Upper lobe of left lung (tissue), 6 donors: ENCODE measurements at regions not wholly inside any gene's neighbourhood (a gene's known extent, or its start where the extent isn't known, plus 50 kb on each side); places are given as distances from the start of the nearest gene placed in this dataset.

Experiments used
- ATAC-seq, 2 donors: fragments of 200-7000 bp; cut with Tn5 transposase; one replicate each; pipeline ENCODE4 v1.9.1; 2022; ENCODE audit warnings: mild to moderate bottlenecking in 2 of 2, moderate library complexity in 2 of 2; ENCODE audit not compliant: low FRiP score in 2 of 2
- DNase-seq, 2 donors: peaks; one replicate each; pipeline ENCODE4 v3.0.0-alpha.2; 2019 to 2020
- H3K27ac ChIP-seq, 4 donors: fragments of 200-600 bp; sonication (generic); one replicate each; pipeline ENCODE4 v1.5.1; 2016 to 2019
- H3K27me3 ChIP-seq, 4 donors: fragments of 200-600 bp; sonication (generic); one replicate each; pipeline ENCODE4 v1.5.1; 2017 to 2019
- H3K36me3 ChIP-seq, 4 donors: fragments of 200-600 bp; sonication (generic); one replicate each; pipeline ENCODE4 v1.5.1; 2016 to 2019
- H3K4me1 ChIP-seq, 4 donors: fragments of 200-600 bp; sonication (generic); one replicate each; pipeline ENCODE4 v1.5.1; 2018 to 2019
- H3K4me3 ChIP-seq, 4 donors: fragments of 200-600 bp; sonication (generic); one replicate each; pipeline ENCODE4 v1.5.1; 2017 to 2019; ENCODE audit warnings: mild to moderate bottlenecking in 2 of 4, moderate library complexity in 1 of 4
- H3K9me3 ChIP-seq, 4 donors: fragments of 200-600 bp; sonication (generic); one replicate each; pipeline ENCODE4 v1.5.1; 2018 to 2019
- CTCF ChIP-seq, 6 experiments: fragments of 450-650 bp in 4 of 6; fragments of 200-600 bp in 2 of 6; sonication (generic) in 2 of 6; IDR thresholded peaks; one replicate each; pipeline ENCODE4 v1.5.1; 2016 to 2019; ENCODE audit warnings: antibody characterized with exemption in 6 of 6
- EP300 ChIP-seq, 4 donors: sonication (generic); formaldehyde crosslinking; IDR thresholded peaks; one replicate each; pipeline ENCODE4 v1.5.1; 2017; ENCODE audit warnings: antibody characterized with exemption in 4 of 4, control low read depth in 2 of 4
- POLR2A ChIP-seq, 4 donors: fragments of 450-650 bp; IDR thresholded peaks; one replicate each; pipeline ENCODE4 v1.5.1; 2016 to 2017; ENCODE audit warnings: antibody characterized with exemption in 4 of 4, mild to moderate bottlenecking in 2 of 4
- POLR2AphosphoS5 ChIP-seq, 2 donors: sonication (generic); formaldehyde crosslinking; IDR thresholded peaks; one replicate each; pipeline ENCODE4 v1.5.1; 2017; ENCODE audit warnings: antibody characterized with exemption in 2 of 2
- WGBS, 2 donors: methylation state at CpG; one replicate each; pipeline ENCODE4 v1.1.5; 2017 to 2018; 5-methylcytosine and 5-hydroxymethylcytosine counted together
- donor health status: DM: no; HTN: no; CAD: no; lungs with moderate emphysema.
- donor health status: DM: no; HTN: yes; CAD: no; lungs with severe emphysema.

- no peaks in the 10 kb centered on the region for H3K27me3 ChIP-seq
- DNase-seq, result no peak
- H3K4me1 ChIP-seq, result no peaks in the 10 kb centered on the region
- no peaks in the 10 kb centered on the region for H3K9me3 ChIP-seq
- H3K4me3 ChIP-seq, result no peak overlapping the region
- no peak overlapping the region for H3K27ac ChIP-seq
- ATAC-seq, result no peak
- TF ChIP-seq POLR2A (IDR thresholded peaks at IDR 0.05), result no peak
- TF ChIP-seq EP300 (IDR thresholded peaks at IDR 0.05), result no peak
- TF ChIP-seq CTCF (IDR thresholded peaks at IDR 0.05), result no peak
- no peak for TF ChIP-seq POLR2AphosphoS5 (IDR thresholded peaks at IDR 0.05)
- H3K36me3 ChIP-seq, result no peaks in the 10 kb centered on the region
Measured at GRCh38 chr6:27765028-27765590, 147.1 kb downstream of the OR2B2 start.

- TF ChIP-seq CTCF (IDR thresholded peaks at IDR 0.05) (no peak), POLR2AphosphoS5 (IDR thresholded peaks at IDR 0.05) (no peak), EP300 (IDR thresholded peaks at IDR 0.05) (no peak), POLR2A (IDR thresholded peaks at IDR 0.05) (no peak)
- no peak for DNase-seq
- 55 to 58% methylated on average over 7 of the region's 7 CpGs for WGBS, 2 donors
- Histone ChIP-seq H3K36me3 (no peaks in the 10 kb centered on the region), H3K27ac (no peak overlapping the region), H3K9me3 (no peaks in the 10 kb centered on the region), H3K4me1 (peaks cover 0 to 7% (median 0%) of the 10 kb centered on the region in 4 donors), H3K27me3 (no peaks in the 10 kb centered on the region), H3K4me3 (no peak overlapping the region)
- ATAC-seq, result no peak
Measured at GRCh38 chr6:27761391-27761790, 150.8 kb downstream of the OR2B2 start.

- DNase-seq (no peak), ATAC-seq (no peak)
- H3K36me3 ChIP-seq, result no peaks in the 10 kb centered on the region
- H3K4me3 ChIP-seq, result no peak overlapping the region
- no peak overlapping the region for H3K27ac ChIP-seq
- TF ChIP-seq POLR2AphosphoS5 (IDR thresholded peaks at IDR 0.05) (no peak), EP300 (IDR thresholded peaks at IDR 0.05) (no peak), POLR2A (IDR thresholded peaks at IDR 0.05) (no peak), CTCF (IDR thresholded peaks at IDR 0.05) (no peak)
- no peaks in the 10 kb centered on the region for H3K27me3 ChIP-seq
- 62 to 74% methylated on average over 2 of the region's 2 CpGs for WGBS, 2 donors
- H3K4me1 ChIP-seq, result peaks cover 0 to 7% (median 0%) of the 10 kb centered on the region in 4 donors
- H3K9me3 ChIP-seq, result no peaks in the 10 kb centered on the region
Measured at GRCh38 chr6:27760464-27760863, 151.7 kb downstream of the OR2B2 start.

DNA sequence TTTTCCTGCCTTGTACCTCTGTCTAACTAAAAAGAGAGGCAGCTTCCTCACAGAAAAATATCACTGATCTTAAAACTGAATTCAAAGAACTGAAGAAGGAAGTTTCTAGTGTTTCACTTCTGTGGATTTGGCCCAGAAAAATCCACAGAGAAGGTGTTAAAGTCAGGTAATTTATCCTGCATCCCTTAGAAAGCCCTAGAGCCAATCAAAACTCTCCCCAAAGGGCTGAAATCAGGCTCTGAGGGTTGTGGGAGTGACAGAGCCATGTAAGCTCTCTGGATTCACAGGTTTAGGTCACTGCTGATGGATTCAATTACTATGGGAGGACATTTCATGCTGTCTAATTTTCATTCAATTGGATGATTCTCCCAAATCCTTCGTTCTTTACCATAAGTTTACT is 152.3 kb downstream of the OR2B2 start:
- DNase-seq (no peak), ATAC-seq (no peak)
- TF ChIP-seq POLR2A (IDR thresholded peaks at IDR 0.05), result no peak
- no peak for TF ChIP-seq EP300 (IDR thresholded peaks at IDR 0.05)
- TF ChIP-seq CTCF (IDR thresholded peaks at IDR 0.05), result no peak
- TF ChIP-seq POLR2AphosphoS5 (IDR thresholded peaks at IDR 0.05), result no peak
- Histone ChIP-seq H3K27me3 (no peaks in the 10 kb centered on the region), H3K9me3 (no peaks in the 10 kb centered on the region), H3K4me1 (peaks cover 0 to 7% (median 0%) of the 10 kb centered on the region in 4 donors), H3K27ac (no peak overlapping the region), H3K4me3 (no peak overlapping the region), H3K36me3 (no peaks in the 10 kb centered on the region)
- WGBS, 2 donors, result 83 to 93% methylated on average over 1 of the region's 1 CpG

DNA sequence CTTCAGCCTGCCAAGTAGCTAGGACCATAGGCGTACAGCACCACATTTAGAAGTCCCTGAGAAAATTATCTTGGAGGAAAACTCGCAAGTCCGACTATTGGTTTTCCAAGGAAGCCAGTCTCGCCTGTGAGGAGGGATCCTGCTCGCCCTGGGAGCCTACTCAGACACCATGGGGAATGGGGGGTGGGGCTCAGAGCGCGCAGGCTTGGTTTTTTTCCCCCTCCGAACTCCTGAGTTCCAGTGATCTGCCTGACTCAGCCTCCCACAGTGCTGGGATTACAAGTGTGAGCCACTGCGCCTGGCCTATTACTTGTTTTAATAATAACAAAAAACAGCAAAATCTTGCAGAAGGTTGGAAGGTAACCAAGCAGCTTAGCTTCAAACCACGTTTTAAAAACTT is 153.7 kb downstream of the OR2B2 start:
- WGBS, 2 donors, result 83 to 86% methylated on average over 9 to 10 of the region's 10 CpGs
- no peak for ATAC-seq
- H3K27me3 ChIP-seq, result no peaks in the 10 kb centered on the region

More for the DNA sequence above, 153.7 kb downstream of the OR2B2 start:
- Histone ChIP-seq H3K27ac (no peak overlapping the region), H3K4me3 (no peak overlapping the region), H3K36me3 (no peaks in the 10 kb centered on the region), H3K9me3 (no peaks in the 10 kb centered on the region), H3K4me1 (peaks cover 6 to 15% (median 8%) of the 10 kb centered on the region in 4 donors)
- DNase-seq, result no peak
- no peak for TF ChIP-seq EP300 (IDR thresholded peaks at IDR 0.05)
- no peak for TF ChIP-seq POLR2A (IDR thresholded peaks at IDR 0.05)
- no peak for TF ChIP-seq CTCF (IDR thresholded peaks at IDR 0.05)
- no peak for TF ChIP-seq POLR2AphosphoS5 (IDR thresholded peaks at IDR 0.05)
